T-helper 1 cell (primary cell): ENCODE measurements at regions not wholly inside any gene's neighbourhood (a gene's known extent, or its start where the extent isn't known, plus 50 kb on each side); places are given as distances from the start of the nearest gene placed in this dataset.
"Not testable (repeated sequence)": the region's sequence is repeated elsewhere in the genome, so short reads cannot be mapped to it uniquely, and the experiment has no call there.

Experiments used
- DNase-seq, 5 donors: peaks; one replicate each; pipeline ENCODE4 v3.0.0-alpha.2; 2012 to 2020

DNA sequence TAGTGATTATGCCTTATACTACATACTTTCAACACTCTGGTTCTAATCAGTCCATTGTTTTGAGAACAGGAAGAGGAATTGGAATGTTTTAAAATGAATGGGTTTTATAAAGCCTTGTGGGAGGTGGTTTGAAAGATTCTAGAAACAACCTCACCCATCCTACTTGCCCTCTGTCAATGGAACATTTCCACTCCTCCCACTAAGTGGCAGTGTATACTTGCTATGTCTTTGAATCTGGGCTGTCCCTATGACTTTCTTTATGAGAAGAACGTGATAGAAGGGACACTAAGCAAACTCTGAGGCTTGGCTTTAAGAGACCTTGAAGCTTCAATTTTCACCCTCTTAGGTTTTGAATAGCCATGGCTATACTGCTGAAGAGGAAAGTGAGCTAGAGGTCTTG is 611.2 kb downstream of the PPP4R3C start:
- DNase-seq = no peak

DNA sequence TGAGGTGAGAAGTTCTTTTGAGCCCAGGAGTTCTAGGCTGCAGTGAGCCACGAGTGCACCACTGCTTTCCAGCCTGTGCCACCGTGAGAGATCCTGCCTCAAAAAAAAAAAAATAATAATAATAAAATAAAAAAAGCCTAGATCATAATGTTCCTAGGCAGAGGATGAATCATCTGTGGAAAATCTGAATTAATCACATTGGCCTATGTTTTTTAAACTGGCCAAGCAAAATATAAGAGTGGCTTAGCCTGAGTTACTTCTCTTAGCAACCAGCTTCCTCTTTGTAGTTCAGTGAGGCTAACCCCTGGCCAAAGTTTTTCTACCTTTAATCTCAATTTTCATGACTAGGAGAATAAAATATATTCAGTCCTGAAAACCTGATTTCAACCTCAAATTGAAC is 614.6 kb downstream of the PPP4R3C start:
- no peak for DNase-seq

- DNase-seq = no peak
These were observed 618.1 kb downstream of the PPP4R3C start for GRCh38 chrX:26845056-26845455.

GRCh38 chrX:26822448-26822847 is 606.5 kb downstream of the MAGEB5 start:
- DNase-seq = no peak

- DNase-seq = no peak
These were observed 573.8 kb downstream of the MAGEB5 start for GRCh38 chrX:26789751-26790150.

DNA sequence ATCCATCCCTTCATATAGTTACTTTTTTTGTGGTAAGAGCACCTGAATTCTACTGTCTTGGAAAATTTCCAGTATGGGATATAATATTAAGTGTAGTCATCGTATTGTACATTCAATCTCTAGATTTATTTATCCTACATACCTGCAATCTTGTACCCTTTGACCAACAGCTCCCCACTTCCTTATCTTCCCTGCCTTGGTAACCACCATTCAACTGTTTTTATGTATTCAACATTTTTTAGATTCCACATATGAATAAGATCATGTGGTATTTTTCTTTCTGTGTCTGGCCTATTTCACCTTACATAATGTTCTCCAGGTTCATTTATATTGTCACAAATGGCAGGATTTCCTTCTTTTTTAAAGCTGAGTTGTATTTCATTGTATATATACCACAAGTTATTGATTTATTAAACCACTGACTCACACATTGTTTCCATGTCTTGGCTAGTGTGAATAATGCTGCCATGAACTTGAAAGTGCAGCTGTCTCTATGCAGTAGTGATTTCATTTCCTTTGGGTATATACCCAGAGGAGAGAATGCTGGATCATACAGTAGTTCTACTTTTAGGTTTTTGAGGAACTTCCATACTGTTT is 572.5 kb downstream of the MAGEB5 start:
- DNase-seq = no peak

- DNase-seq = peak in 1 of 5 donors; percentile 18
These were observed 567.7 kb downstream of the MAGEB5 start for GRCh38 chrX:26783512-26784225.

- no peak for DNase-seq
These were observed 562.4 kb downstream of the MAGEB5 start for GRCh38 chrX:26778320-26778888.

- no peak for DNase-seq
These were observed 546.3 kb downstream of the MAGEB5 start for GRCh38 chrX:26762253-26762652.

DNA sequence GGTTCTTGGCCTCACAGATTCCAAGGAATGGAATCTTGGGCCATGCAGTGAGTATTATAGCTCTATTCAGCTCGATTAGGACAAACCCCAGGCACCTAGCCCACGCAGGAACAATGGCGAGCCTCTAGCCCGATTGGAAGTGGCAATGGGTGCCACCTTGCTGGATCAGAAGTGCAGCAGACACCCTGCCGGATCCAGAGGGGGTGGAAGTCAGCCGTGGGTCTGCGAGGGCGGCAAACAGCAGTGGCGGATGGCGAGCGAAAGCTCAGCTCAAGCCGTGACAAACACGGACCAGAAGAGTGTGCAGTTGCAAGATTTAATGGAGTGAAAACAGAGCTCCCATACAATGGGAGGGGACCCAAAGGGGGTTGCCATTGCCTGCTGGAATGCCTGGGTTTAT is 539.8 kb downstream of the MAGEB5 start:
- DNase-seq = not testable (repeated sequence)

- no peak for DNase-seq
These were observed 531.9 kb downstream of the MAGEB5 start for GRCh38 chrX:26747877-26748276.

DNA sequence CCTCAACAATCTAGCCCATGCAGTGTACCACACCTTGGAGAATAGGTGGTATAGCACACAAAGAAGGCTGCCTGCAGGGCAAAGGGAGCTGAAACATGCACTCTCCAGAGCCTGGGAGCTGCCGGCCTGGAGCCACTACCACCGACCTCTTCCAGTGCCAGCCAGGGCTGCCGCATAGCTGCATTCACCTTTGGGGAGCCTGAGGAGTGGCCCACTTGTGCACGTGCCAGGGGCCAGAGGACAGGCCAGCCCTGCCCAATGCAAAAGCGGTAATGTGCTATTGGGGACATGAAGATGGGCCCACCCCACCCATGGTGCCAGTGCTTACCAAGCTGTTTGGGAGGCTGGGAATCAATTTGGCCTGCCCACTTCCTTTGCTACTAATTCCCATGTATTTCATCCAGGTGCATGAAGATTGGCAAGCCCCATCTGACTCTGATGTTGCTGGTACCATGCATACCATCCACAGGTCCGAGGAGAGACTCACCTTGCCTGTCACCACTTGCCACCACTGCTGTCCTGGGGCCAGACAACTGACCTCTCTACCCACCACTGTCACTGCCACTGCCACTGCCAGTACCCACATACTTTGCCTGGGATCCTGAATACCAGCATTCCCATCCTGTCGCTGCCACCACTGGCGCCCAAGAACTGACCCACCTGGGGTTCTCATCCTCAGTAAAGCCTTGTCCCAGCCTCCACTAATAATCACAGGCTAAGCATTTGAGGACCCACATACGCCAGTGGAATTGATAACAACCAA is 506.9 kb downstream of the MAGEB5 start:
- DNase-seq = no peak

- DNase-seq = no peak
These were observed 456.6 kb downstream of the MAGEB5 start for GRCh38 chrX:26672571-26672970.

- no peak for DNase-seq
These were observed 454.6 kb downstream of the MAGEB5 start for GRCh38 chrX:26670521-26670920.

GRCh38 chrX:26664919-26665318 is 448.9 kb downstream of the MAGEB5 start:
- no peak for DNase-seq

DNA sequence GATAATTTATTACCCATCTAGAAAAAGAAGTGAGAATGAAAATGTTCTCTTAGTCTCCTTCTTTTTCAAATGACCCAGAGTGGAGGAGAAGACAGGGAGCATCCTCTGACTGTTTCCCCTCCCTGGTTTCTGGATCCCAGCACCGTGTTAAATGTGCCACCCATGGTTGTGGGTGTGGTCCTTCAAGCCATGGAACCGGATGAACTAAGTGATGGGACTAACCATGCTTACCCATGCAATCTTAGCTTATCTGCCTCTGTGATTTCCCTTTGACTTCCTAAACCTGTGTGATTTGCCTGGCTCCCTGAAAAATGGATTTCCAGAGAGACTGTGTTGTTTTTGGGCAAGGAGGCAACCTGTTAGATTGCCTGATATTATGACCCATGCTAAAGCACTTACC is 437.1 kb downstream of the MAGEB5 start:
- DNase-seq = no peak

DNA sequence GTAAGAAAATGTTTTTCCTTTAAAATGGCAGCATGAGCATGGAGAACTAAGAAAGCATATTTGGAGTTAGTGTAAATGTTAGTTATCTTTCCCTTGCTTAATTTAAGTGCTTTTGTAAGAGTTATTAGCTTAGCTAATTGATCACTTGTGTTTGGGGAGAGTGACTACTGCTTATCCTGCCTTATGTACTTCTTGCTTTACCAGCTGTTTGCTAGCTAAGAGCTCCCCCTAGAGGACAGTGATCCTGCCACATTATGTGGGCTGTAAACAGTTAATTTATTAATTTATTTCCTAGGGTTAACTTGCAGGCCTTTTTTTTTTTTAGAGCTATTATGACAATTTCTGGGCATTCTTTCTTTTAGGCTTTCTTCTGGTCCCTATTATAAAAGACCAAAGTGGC is 435.8 kb downstream of the MAGEB5 start:
- DNase-seq = peak in 1 of 5 donors; percentile 3

GRCh38 chrX:26649534-26649933 is 433.6 kb downstream of the MAGEB5 start:
- DNase-seq = peak in 1 of 5 donors; percentile 12

- no peak for DNase-seq
These were observed 415.4 kb downstream of the MAGEB5 start for GRCh38 chrX:26631385-26631784.

GRCh38 chrX:26613956-26614355 is 398.0 kb downstream of the MAGEB5 start:
- no peak for DNase-seq

DNA sequence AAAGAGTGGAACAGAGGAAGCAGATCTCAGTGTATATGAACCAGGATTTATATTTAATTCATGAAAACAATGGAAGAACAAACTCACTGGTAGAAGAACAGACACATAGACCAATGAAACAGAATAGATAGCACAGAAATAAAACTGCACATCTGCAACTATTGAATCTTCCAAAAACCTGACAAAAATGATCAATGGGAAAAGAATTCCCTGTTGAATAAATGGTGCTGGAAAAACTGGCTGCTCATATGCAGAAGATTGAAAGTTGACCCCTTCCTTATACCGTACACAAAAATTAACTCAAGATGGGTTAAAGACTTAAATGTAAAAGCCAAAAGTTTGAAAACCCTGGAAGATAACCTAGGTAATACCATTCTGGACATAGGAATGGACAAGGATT is 391.0 kb downstream of the MAGEB5 start:
- no peak for DNase-seq

- DNase-seq = no peak
These were observed 382.0 kb downstream of the MAGEB5 start for GRCh38 chrX:26597981-26598380.

DNA sequence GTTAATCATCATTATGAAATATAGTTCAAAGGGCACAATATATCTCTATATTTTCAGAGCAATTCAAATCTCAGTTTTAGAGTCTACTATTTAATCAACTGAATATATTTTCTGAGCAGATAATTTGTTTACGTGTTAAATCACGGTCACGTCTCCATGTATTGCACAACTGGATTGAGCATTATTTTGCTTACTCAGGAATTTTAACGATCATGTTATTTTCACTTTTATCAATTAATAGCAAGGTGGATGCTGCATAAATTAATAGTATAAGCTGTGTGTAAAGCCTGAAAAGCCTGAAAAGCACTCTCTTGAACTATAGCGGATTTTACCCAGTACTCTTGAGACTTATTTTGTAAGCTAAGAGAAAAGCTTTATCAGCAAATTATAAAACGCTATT is 374.9 kb downstream of the MAGEB5 start:
- no peak for DNase-seq

DNA sequence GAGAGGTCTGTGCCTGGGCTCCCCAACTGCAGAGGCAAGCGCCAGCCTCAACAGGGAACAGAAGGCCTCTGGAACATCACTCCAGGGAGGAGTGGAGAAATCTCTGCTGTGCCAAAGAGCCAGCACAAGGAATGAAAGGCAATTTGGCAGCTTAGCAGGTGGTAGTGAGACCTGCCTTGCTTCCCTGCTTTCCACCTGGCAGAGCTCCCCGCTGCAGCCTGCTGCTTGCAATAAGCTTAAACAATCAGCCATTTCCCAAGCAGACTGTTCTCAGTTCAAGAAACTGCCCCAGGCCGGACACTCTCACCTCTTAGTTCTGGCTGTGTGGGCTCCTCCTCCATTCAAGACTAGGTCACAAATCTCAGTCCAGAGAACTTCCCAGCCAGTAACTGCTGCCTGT is 370.6 kb downstream of the MAGEB5 start:
- DNase-seq = no peak
